ENCODE measurements at regions not wholly inside any gene's neighbourhood (a gene's known extent, or its start where the extent isn't known, plus 50 kb on each side); places are given as distances from the start of the nearest gene placed in this dataset.
"Not testable (repeated sequence)": the region's sequence is repeated elsewhere in the genome, so short reads cannot be mapped to it uniquely, and the experiment has no call there.

DNA sequence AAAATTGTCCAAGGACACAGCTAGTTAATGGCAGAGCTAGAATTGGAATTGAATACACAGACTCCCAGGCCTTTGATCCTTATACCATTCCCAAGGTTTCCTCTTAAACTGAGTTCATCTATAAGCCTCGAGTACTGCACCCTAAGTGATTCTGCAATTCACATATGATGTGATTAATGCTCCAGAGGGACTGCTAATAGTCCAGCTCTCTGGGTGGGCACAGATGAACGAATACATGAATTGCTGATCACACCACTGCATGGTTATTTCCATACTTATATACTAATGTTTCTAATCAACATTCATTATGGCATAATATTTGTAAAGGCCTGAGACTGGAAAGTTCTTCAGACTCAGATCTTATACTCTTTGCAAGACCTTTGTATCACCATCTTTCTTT is 101.8 kb downstream of the NUFIP1 start:
- DNase-seq (ENCODE audit: low read depth in 1 of 2, low spot score in 1 of 2) = no peak

DNA sequence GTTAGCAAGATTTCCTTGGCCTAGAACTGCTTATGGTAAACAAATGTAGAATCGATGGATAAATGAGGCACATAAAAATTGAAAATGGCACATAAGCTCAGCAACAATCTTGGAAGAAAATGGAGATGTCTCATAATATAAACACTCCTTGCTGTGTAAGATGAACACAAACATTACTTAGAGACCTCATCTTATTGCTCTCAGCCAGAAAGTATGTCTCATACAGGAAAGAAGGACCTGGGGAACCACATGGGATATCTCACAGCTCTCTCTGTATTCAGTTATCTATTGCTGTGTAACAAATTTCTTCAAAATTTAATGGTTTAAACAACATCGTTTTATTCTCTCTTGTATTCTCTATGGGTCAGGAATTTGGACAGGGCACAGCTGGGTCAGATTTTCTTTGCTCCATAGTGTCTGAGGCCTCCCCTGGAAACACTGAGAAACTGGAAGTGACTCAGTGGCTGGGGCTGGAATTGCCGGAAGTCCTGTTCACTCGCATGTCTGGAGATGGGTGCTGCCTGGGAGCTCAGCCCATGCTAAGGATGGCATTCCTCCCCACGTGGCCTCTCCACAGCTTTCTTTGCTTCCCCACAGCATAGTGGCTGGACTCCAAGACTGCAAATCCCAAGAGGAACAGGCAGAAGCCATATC is 105.1 kb downstream of the NUFIP1 start:
- DNase-seq (ENCODE audit: low read depth in 1 of 2, low spot score in 1 of 2) = no peak

DNA sequence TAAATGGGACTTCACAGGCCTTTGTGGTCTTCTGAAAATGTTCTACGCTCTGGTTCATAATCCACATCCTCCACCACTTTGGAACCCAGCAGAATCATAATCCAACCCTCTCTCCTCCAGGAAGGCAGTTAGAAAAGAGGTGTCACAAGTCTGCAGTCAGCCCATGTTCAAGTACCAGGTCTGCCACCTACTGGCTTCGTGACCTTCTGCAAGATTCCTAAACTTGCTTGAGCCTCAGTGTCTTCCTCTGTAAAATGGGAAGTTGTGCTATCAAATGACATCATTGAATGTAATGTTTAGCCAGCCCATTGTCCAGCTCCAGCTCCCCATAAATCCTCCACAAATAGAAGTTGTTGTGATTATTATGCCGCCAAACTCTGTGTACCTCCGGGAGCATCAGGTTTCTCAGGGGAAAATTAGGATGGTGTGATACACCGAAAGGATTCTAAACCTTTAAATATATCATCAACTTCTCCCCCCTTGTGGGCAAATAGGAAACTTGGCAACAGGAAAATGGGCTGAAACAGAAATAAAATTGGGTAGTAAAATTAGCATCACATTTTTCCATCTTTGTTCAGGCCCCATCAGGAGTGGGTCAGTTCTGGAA is 109.7 kb downstream of the NUFIP1 start:
- DNase-seq (ENCODE audit: low read depth in 1 of 2, low spot score in 1 of 2) = no peak

GRCh38 chr13:44876782-44877324 is 112.4 kb downstream of the NUFIP1 start:
- no peak for DNase-seq (ENCODE audit: low read depth in 1 of 2, low spot score in 1 of 2)

- DNase-seq (ENCODE audit: low read depth in 1 of 2, low spot score in 1 of 2) = no peak
Observed at GRCh38 chr13:44874886-44875630, 114.2 kb downstream of the NUFIP1 start.

DNA sequence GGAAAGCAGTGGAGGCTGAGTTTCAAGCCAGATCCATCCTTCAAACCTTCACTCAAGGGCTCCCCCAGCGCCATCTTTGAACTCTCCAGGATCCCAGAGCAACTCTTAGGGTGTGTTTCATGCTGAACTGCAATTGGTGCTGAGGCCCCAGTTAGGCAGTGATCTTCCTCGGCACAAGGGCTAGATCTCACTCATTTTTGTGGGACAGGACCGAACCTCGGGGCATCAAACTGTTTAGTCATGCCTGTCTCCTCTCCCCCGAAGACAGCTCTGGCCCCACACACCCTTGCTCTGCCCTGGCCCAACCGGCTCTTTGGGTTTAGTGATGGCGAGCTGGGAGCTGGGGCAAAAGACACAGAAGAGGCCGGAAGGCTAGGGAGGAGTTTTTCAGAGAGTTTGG is 115.1 kb downstream of the NUFIP1 start:
- DNase-seq (ENCODE audit: low read depth in 1 of 2, low spot score in 1 of 2) = no peak

DNA sequence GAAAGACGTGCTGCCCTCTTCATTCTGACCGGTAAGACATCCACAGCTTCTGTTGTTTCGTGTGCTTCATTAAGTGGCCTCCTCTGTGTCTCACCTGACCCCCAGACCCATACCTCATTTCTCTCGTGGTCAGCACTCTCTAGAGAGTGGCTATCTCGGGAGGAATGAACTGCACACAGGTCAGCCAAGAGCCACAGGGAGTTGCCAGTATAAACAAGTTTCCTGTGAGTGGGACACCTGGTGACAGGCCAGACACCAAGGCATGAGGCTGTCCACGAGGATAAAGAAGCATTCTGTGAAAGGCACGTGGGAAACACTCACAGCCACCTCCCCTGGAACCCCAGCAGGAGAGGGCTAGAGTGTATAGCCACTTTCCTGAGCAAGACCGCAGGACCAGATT is 115.8 kb downstream of the NUFIP1 start:
- no peak for DNase-seq (ENCODE audit: low read depth in 1 of 2, low spot score in 1 of 2)

- DNase-seq (ENCODE audit: low read depth in 1 of 2, low spot score in 1 of 2) = no peak
Observed at GRCh38 chr13:44872751-44873150, 116.5 kb downstream of the NUFIP1 start.

- DNase-seq (ENCODE audit: low read depth in 1 of 2, low spot score in 1 of 2) = no peak
Observed at GRCh38 chr13:44870456-44870929, 118.8 kb downstream of the NUFIP1 start.

DNA sequence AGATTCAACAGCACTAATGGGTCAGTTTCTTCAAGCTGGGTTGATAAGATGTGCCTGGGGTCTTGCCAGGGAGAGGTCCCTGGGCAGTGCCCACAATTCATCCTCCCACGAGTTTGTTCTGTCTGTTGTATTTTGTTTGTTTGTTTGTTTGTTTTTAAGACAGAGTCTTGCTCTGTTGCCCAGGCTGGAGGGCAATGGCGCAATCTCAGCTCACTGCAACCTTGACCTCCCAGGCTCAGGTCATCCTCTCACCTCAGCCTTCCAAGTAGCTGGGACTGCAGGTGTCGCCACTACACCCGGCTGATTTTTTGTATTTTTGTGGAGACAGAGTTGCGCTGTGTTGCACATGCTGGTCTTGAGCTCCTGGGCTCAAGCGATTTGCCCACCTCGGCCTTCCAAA is 120.1 kb downstream of the NUFIP1 start:
- no peak for DNase-seq (ENCODE audit: low read depth in 1 of 2, low spot score in 1 of 2)

- DNase-seq (ENCODE audit: low read depth in 1 of 2, low spot score in 1 of 2) = no peak
Observed at GRCh38 chr13:44868397-44868796, 120.9 kb downstream of the NUFIP1 start.

GRCh38 chr13:44867825-44868224 is 121.4 kb downstream of the NUFIP1 start:
- no peak for DNase-seq (ENCODE audit: low read depth in 1 of 2, low spot score in 1 of 2)

- DNase-seq (ENCODE audit: low read depth in 1 of 2, low spot score in 1 of 2) = no peak
Observed at GRCh38 chr13:44866411-44866911, 122.8 kb downstream of the NUFIP1 start.

DNA sequence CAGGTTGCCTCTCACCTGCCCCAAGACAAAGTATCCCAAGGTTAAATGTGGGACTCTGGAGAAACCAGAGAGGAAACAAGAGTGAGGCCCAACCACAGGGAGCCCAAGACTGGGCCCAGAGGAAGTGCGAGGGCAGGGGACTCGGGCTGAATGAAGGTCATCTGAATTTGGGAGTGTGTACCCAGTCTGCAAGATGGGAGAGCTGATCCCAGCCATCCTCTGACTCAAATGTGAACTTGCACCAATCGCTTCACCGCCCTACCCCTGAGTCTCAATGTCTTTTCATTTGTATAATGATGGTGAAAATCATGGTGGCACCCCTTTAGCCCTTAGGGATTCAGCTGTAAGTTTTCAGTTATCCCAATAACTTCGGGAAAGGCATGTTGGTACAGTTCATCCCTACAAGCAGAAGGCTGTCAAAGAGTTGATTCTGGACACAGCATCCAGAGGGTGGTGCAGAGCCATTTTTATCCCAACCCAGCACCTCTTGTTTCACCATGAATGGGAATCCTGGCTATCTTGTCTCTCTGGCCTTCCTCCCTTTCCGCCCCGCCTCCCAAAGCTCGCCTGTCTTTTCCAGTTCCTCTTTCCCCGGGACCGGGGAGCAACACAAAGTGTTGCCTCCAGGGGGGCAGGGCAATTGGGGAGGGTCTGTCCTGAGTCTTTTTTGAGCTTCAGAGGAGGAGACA is 123.4 kb downstream of the NUFIP1 start:
- no peak for DNase-seq (ENCODE audit: low read depth in 1 of 2, low spot score in 1 of 2)

DNA sequence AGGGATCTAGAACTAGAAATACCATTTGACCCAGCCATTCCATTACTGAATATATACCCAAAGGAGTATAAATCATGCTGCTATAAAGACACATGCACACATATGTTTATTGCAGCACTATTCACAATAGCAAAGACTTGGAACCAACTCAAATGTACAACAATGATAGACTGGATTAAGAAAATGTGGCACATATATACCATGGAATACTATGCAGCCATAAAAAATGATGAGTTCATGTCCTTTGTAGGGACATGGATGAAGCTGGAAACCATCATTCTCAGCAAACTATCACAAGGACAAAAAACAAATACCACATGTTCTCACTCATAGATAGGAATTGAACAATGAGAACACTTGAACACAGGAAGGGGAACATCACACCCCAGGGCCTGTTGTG is 125.6 kb downstream of the NUFIP1 start:
- not testable (repeated sequence) for DNase-seq (ENCODE audit: low read depth in 1 of 2, low spot score in 1 of 2)

DNA sequence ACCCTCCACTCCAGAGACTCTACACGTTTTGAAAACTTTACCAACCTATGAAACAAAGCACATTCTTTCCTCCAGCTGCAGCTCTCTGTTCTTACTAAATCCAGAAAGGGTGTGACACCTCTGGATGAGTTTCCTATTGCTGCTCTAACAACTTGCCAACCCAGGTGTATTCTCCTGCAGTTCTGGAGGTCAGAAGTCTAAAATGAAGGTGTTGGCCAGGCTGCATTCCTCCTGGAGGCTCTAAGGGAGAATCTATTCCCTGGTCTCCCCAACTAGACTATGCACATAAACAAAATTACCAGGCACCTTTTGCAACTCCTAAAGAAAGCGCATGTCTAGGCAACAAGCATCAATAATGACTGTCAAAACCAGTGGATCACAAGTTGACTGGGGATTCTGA is 128.8 kb downstream of the NUFIP1 start:
- DNase-seq (ENCODE audit: low read depth in 1 of 2, low spot score in 1 of 2) = no peak

DNA sequence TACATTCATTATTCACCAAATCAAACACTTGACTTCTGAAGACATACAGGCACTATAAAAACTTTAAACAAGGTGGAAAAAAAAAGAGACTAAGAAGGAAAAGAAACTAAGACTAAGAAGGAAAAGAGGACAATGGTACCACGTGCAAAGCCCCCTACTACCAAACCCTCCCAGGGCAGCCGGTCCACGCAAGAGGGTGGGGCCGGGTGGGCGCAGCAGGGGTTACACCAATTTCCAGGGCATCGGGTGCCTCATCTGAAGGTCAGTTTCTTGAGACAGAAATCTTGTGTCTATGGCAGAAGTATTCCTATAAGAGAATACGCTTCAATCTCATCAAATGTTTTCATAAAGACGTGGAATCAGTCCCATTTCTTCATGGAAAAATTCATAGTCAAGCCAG is 131.5 kb downstream of the NUFIP1 start:
- DNase-seq (ENCODE audit: low read depth in 1 of 2, low spot score in 1 of 2) = no peak

GRCh38 chr13:44857061-44857460 is 132.2 kb downstream of the NUFIP1 start:
- no peak for DNase-seq (ENCODE audit: low read depth in 1 of 2, low spot score in 1 of 2)

- DNase-seq (ENCODE audit: low read depth in 1 of 2, low spot score in 1 of 2) = no peak
Observed at GRCh38 chr13:44855860-44856259, 133.4 kb downstream of the NUFIP1 start.

DNA sequence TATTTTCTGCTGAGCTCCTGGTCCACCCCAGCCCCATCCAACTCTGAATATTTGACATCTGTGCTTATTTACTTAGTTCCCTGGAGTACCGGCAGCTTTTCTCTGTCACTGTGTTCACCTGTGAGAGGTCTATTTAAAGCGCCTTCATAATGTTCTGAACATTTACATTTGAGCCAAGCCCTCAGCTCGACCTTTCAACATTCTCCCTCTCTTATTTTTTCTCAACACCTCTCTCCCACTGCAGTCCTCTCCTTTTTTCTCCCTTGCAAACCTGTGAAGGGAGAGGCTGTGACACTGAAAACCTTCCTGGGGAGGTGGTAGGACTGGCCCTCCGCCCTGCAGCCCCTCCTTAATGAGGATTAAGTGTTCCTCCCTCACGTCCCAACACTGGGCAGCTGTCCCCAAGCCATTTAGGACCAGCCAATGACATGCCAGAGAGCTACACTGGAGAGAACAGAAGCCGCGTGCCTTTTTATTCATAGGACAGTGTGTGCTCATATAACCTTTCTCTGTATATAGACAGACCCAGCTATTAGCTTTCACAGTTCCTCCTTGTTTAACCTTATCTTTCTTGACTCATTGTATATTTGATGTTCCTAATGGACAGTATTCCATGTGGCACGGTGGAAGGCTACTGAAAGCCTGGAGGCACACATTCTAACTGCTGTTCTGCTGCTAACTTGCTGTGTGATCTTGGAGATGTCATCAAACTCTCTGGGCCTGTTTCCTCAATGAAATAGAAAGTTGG is 134.8 kb downstream of the NUFIP1 start:
- DNase-seq (ENCODE audit: low read depth in 1 of 2, low spot score in 1 of 2) = no peak

DNA sequence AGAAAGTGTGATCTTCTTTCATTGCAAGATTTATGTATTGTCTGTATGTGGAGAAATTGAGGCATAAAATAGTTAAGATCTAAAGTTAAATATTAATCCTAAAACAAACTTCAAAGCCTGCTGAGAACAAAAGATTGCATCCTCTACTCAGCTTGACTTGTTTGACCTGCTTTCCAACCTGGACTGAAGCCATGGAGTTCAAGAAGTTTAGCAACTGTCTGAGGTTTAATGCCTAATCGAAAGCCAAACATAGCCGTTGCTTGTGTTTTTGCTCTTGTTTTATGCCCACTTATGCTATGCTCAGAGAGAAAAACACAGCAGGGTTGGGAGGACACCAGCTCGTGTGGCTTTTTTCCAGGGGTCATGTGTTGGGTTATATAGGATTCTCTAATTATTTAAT is 135.6 kb downstream of the NUFIP1 start:
- no peak for DNase-seq (ENCODE audit: low read depth in 1 of 2, low spot score in 1 of 2)
